Occipital lobe (tissue), 1 donor: ENCODE measurements at regions not wholly inside any gene's neighbourhood (a gene's known extent, or its start where the extent isn't known, plus 50 kb on each side); places are given as distances from the start of the nearest gene placed in this dataset.
"Not testable (repeated sequence)": the region's sequence is repeated elsewhere in the genome, so short reads cannot be mapped to it uniquely, and the experiment has no call there.

ENCODE experiments used
- DNase-seq: peaks from one replicate; lab custom pipeline; 2025; lab: John Stamatoyannopoulos, UW

GRCh38 chr5:130955041-130955440 lies 210.0 kb downstream of the HINT1 start:
- no peak for DNase-seq

GRCh38 chr5:130954336-130954735 lies 210.7 kb downstream of the HINT1 start:
- no peak for DNase-seq

- DNase-seq = no peak
Observed at GRCh38 chr5:130939059-130939458, 226.0 kb downstream of the HINT1 start.

- DNase-seq = no peak
Observed at GRCh38 chr5:130937046-130937445, 228.0 kb downstream of the HINT1 start.

- DNase-seq = no peak
Observed at GRCh38 chr5:130923543-130924124, 241.4 kb downstream of the HINT1 start.

GRCh38 chr5:130912088-130912487 lies 253.0 kb downstream of the HINT1 start:
- DNase-seq = no peak

- no peak for DNase-seq
Observed at GRCh38 chr5:130908186-130908585, 256.9 kb downstream of the HINT1 start.

GRCh38 chr5:130897537-130898195 lies 267.4 kb downstream of the HINT1 start:
- DNase-seq = not testable (repeated sequence)

- not testable (repeated sequence) for DNase-seq
Observed at GRCh38 chr5:130897181-130897536, 267.9 kb downstream of the HINT1 start.

- DNase-seq = no peak
Observed at GRCh38 chr5:130896636-130897035, 268.4 kb downstream of the HINT1 start.

- DNase-seq = no peak
Observed at GRCh38 chr5:130893006-130893405, 272.1 kb downstream of the HINT1 start.

- no peak for DNase-seq
Observed at GRCh38 chr5:130890610-130891009, 274.4 kb downstream of the HINT1 start.

GRCh38 chr5:130885691-130886090 lies 279.4 kb downstream of the HINT1 start:
- no peak for DNase-seq

- no peak for DNase-seq
Observed at GRCh38 chr5:130885027-130885426, 280.0 kb downstream of the HINT1 start.

- DNase-seq = no peak
Observed at GRCh38 chr5:130884023-130884422, 281.0 kb downstream of the HINT1 start.

- no peak for DNase-seq
Observed at GRCh38 chr5:130875656-130876055, 289.4 kb downstream of the HINT1 start.

GRCh38 chr5:130874861-130875417 lies 290.1 kb downstream of the HINT1 start:
- no peak for DNase-seq

- DNase-seq = no peak
Observed at GRCh38 chr5:130871346-130872086, 293.5 kb downstream of the HINT1 start.

GRCh38 chr5:130870691-130871090 lies 294.4 kb downstream of the HINT1 start:
- no peak for DNase-seq

- DNase-seq = no peak
Observed at GRCh38 chr5:130868186-130868840, 296.7 kb downstream of the HINT1 start.

- DNase-seq = no peak
Observed at GRCh38 chr5:130845049-130845765, 319.8 kb downstream of the HINT1 start.
